CD14-positive monocyte (primary cell): ENCODE measurements at regions not wholly inside any gene's neighbourhood (a gene's known extent, or its start where the extent isn't known, plus 50 kb on each side); places are given as distances from the start of the nearest gene placed in this dataset.

Experiments
- DNase-seq, 3 donors: peaks; one replicate each; pipeline ENCODE4 v3.0.0-alpha.2; 2011 to 2022
- H2AFZ ChIP-seq: 2 replicates; pipeline ENCODE4 v1.6.0; 2012; ENCODE audit warnings: mild to moderate bottlenecking, low read depth, low read length, inconsistent platforms; ENCODE audit not compliant: insufficient read depth, poor library complexity, severe bottlenecking
- H3K27ac ChIP-seq, 2 donors: 1 replicate in 1 of 2; 2 replicates in 1 of 2; pipeline ENCODE4 v1.5.1; 2012 to 2013; ENCODE audit warnings: low read length in 2 of 2, control low read depth in 1 of 2, inconsistent platforms in 1 of 2, low read depth in 1 of 2, mild to moderate bottlenecking in 1 of 2
- H3K27me3 ChIP-seq, 2 donors: one replicate each; pipeline versions ENCODE4 v1.6.0 to v1.6.1; 2011 to 2013; ENCODE audit warnings: low read length in 2 of 2; ENCODE audit not compliant: control insufficient read depth in 2 of 2, insufficient read depth in 2 of 2
- H3K36me3 ChIP-seq, 2 donors: replicated peaks in 1 of 2; 1 replicate in 1 of 2; 2 replicates in 1 of 2; pipeline versions ENCODE4 v1.5.1 to v1.6.1; 2012 to 2013; ENCODE audit warnings: low read length in 2 of 2, control low read depth in 1 of 2, inconsistent platforms in 1 of 2, mild to moderate bottlenecking in 1 of 2; ENCODE audit not compliant: insufficient read depth in 2 of 2, control insufficient read depth in 1 of 2
- H3K4me1 ChIP-seq, 2 donors: 1 replicate in 1 of 2; 2 replicates in 1 of 2; pipeline versions ENCODE4 v1.5.1 to v1.6.1; 2012 to 2013; ENCODE audit warnings: low read length in 2 of 2, control low read depth in 1 of 2, inconsistent platforms in 1 of 2, mild to moderate bottlenecking in 1 of 2, moderate library complexity in 1 of 2; ENCODE audit not compliant: insufficient read depth in 2 of 2, control insufficient read depth in 1 of 2
- H3K4me2 ChIP-seq: replicated peaks from 2 replicates; pipeline ENCODE3; 2012; ENCODE audit warnings: low read length, moderate library complexity, mild to moderate bottlenecking; ENCODE audit not compliant: poor library complexity, severe bottlenecking; ENCODE audit errors: extremely low read depth
- H3K4me3 ChIP-seq, 3 experiments: fragments of 200-600 bp in 1 of 3; sonication (generic) in 1 of 3; replicated peaks in 1 of 3; 1 replicate in 2 of 3; 2 replicates in 1 of 3; pipeline ENCODE4 v1.5.1; 2011 to 2013; ENCODE audit warnings: low read length in 3 of 3, mild to moderate bottlenecking in 3 of 3, control low read depth in 2 of 3, low read depth in 2 of 3, inconsistent platforms in 1 of 3, moderate library complexity in 1 of 3
- H3K79me2 ChIP-seq: 2 replicates; pipeline ENCODE4 v1.6.0; 2012; ENCODE audit warnings: mild to moderate bottlenecking, control low read depth, inconsistent platforms, low read length, moderate library complexity; ENCODE audit not compliant: insufficient read depth
- H3K9ac ChIP-seq: 2 replicates; pipeline ENCODE4 v1.6.0; 2017; ENCODE audit warnings: low read length, mild to moderate bottlenecking; ENCODE audit not compliant: insufficient read depth, poor library complexity, severe bottlenecking
- H3K9me3 ChIP-seq, 2 donors: replicated peaks in 1 of 2; 1 replicate in 1 of 2; 2 replicates in 1 of 2; pipeline versions ENCODE4 v1.5.1 to v1.6.1; 2012 to 2013; ENCODE audit warnings: low read length in 2 of 2, control low read depth in 1 of 2; ENCODE audit not compliant: control insufficient read depth in 1 of 2, insufficient read depth in 1 of 2
- H4K20me1 ChIP-seq: 2 replicates; pipeline ENCODE4 v1.6.0; 2012; ENCODE audit warnings: mild to moderate bottlenecking, low read length, control low read depth, moderate library complexity; ENCODE audit not compliant: insufficient read depth
- H3K27ac Mint-ChIP-seq, 7 donors: one replicate each; pipeline ENCODE4 v1.8.0; 2020; ENCODE audit warnings: mild to moderate bottlenecking in 7 of 7, mixed read lengths in 7 of 7, moderate library complexity in 6 of 7, inconsistent platforms in 2 of 7
- H3K27me3 Mint-ChIP-seq, 3 donors: one replicate each; pipeline ENCODE4 v1.8.0; 2021 to 2022; ENCODE audit warnings: low read depth in 3 of 3, mild to moderate bottlenecking in 3 of 3, mixed read lengths in 3 of 3, moderate library complexity in 3 of 3, inconsistent platforms in 1 of 3
- H3K36me3 Mint-ChIP-seq, 2 donors: one replicate each; pipeline ENCODE4 v1.8.0; 2020; ENCODE audit warnings: mixed read lengths in 2 of 2, inconsistent platforms in 1 of 2, mild to moderate bottlenecking in 1 of 2
- H3K4me1 Mint-ChIP-seq: one replicate; pipeline ENCODE4 v1.8.0; 2020; ENCODE audit warnings: mild to moderate bottlenecking, mixed read lengths
- H3K4me3 Mint-ChIP-seq, 2 donors: one replicate each; pipeline ENCODE4 v1.8.0; 2020; ENCODE audit warnings: mild to moderate bottlenecking in 2 of 2, mixed read lengths in 2 of 2, moderate library complexity in 1 of 2
- H3K9me3 Mint-ChIP-seq, 7 donors: one replicate each; pipeline ENCODE4 v1.8.0; 2020 to 2022; ENCODE audit warnings: mixed read lengths in 7 of 7, mild to moderate bottlenecking in 6 of 7, moderate library complexity in 6 of 7, inconsistent platforms in 2 of 7
- WGBS: methylation state at CpG from one replicate; pipeline ENCODE4 v1.1.5; 2013; ENCODE audit warnings: missing lambda C conversion rate; ENCODE audit not compliant: insufficient coverage; 5-methylcytosine and 5-hydroxymethylcytosine counted together
- intact Hi-C, 2 donors: fragments of 100-400 bp; cut with micrococcal nuclease; formaldehyde crosslinking; loops; one replicate each; pipeline versions ENCODE4 v1.15.0 to v1.15.1; 2023
- TF ChIP-seq, protein P1 (sequence below): fragments of 200-600 bp; IDR thresholded peaks from one replicate; pipeline ENCODE4 v1.8.0; 2022; ENCODE audit warnings: antibody characterized with exemption, mild to moderate bottlenecking

DNA sequence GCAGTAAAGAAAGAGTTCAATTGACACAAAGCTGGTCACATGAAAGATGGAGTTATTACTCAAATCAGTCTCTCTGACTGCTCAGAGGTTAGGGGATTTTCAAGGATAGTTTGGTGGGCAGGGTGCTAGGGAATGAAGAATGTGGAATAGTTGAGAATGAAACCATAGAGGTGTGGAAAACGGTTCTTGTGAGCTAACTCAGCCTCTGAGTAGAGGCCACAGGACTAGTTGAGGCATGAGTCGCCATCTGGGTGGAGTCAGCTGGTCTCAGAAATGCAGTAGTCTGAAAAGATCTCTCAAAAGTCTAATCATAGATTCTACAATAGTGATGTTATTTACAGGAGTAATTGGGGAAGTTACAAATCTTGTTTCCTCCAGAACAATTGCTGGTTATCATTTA is 178.9 kb upstream of the SPEF2 start:
- Histone ChIP-seq H3K79me2 (no peaks in the 10 kb centered on the region), H3K9ac (no peak overlapping the region), H3K9me3 (no peaks in the 10 kb centered on the region), H2AFZ (no peak overlapping the region), H3K27ac (no peak overlapping the region), H3K27me3 (no peaks in the 10 kb centered on the region), H4K20me1 (no peaks in the 10 kb centered on the region), H3K4me1 (peaks cover 8 to 30% of the 10 kb centered on the region in 2 donors), H3K4me3 (no peak overlapping the region), H3K36me3 (no peaks in the 10 kb centered on the region), H3K4me2 (no peak overlapping the region)
- TF ChIP-seq, protein P1, sequence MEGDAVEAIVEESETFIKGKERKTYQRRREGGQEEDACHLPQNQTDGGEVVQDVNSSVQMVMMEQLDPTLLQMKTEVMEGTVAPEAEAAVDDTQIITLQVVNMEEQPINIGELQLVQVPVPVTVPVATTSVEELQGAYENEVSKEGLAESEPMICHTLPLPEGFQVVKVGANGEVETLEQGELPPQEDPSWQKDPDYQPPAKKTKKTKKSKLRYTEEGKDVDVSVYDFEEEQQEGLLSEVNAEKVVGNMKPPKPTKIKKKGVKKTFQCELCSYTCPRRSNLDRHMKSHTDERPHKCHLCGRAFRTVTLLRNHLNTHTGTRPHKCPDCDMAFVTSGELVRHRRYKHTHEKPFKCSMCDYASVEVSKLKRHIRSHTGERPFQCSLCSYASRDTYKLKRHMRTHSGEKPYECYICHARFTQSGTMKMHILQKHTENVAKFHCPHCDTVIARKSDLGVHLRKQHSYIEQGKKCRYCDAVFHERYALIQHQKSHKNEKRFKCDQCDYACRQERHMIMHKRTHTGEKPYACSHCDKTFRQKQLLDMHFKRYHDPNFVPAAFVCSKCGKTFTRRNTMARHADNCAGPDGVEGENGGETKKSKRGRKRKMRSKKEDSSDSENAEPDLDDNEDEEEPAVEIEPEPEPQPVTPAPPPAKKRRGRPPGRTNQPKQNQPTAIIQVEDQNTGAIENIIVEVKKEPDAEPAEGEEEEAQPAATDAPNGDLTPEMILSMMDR = no peak
- no peak overlapping the region for H3K4me3 Mint-ChIP-seq
- WGBS = 100% methylated on average over 1 of the region's 2 CpGs
- H3K27me3 Mint-ChIP-seq = no peaks in the 10 kb centered on the region
- peaks cover 31% of the 10 kb centered on the region for H3K4me1 Mint-ChIP-seq
- H3K9me3 Mint-ChIP-seq = peaks cover 0 to 14% (median 6%) of the 10 kb centered on the region in 7 donors
- H3K27ac Mint-ChIP-seq = peak overlapping the region in 3 of 7 donors; percentile 27 to 61 (median 55)
- peaks cover 0 to 7% of the 10 kb centered on the region in 2 donors for H3K36me3 Mint-ChIP-seq
- intact Hi-C loops = loop anchor here in 1 of 2 donors (10.0 kb wide), 1 partner anchor 54 kb away; no protein-coding TSS in a partner anchor
- peak; percentile 25 to 38 (median 30) for DNase-seq

DNA sequence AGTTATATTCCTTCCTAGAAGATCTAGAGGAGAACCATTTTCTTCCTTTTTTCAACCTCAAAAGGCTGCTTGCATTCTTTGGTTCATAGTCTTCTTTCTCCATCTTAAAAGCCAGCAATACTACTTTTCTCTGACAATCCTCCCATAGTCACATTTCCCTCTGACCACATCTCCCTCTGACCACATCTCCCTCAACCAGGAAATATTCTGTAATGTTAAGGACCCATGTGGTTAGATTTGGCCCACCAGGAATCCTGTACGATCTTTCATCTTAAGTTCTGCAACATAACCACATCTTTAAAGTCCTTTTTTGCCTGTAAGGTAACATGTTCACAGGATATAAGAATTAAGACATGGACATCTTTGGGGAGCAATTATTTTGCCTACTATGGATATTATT is 179.4 kb upstream of the SPEF2 start:
- Histone ChIP-seq H3K9me3 (no peaks in the 10 kb centered on the region), H3K79me2 (no peaks in the 10 kb centered on the region), H2AFZ (no peak overlapping the region), H3K27me3 (no peaks in the 10 kb centered on the region), H3K4me1 (peaks cover 8 to 30% of the 10 kb centered on the region in 2 donors), H3K4me2 (no peak overlapping the region), H3K4me3 (no peak overlapping the region), H3K36me3 (no peaks in the 10 kb centered on the region), H4K20me1 (no peaks in the 10 kb centered on the region), H3K27ac (no peak overlapping the region), H3K9ac (no peak overlapping the region)
- intact Hi-C loops = loop anchor here in 1 of 2 donors (10.0 kb wide), 1 partner anchor 53 kb away; no protein-coding TSS in a partner anchor
- peaks cover 0 to 7% of the 10 kb centered on the region in 2 donors for H3K36me3 Mint-ChIP-seq
- WGBS = no CpG with 5 or more reads among the region's 1 CpG
- no peak overlapping the region for H3K4me3 Mint-ChIP-seq
- no peak for DNase-seq
- TF ChIP-seq, protein P1 = no peak
- H3K9me3 Mint-ChIP-seq = peaks cover 0 to 10% (median 6%) of the 10 kb centered on the region in 7 donors
- peaks cover 31% of the 10 kb centered on the region for H3K4me1 Mint-ChIP-seq
- no peaks in the 10 kb centered on the region for H3K27me3 Mint-ChIP-seq
- peak overlapping the region in 3 of 7 donors; percentile 60 to 66 (median 64) for H3K27ac Mint-ChIP-seq
